ELR (cell line): ENCODE measurements at regions not wholly inside any gene's neighbourhood (a gene's known extent, or its start where the extent isn't known, plus 50 kb on each side); places are given as distances from the start of the nearest gene placed in this dataset.
A peak's percentile ranks its signal among the peaks of the same experiment; 100 is the strongest.

Source experiments
- DNase-seq: peaks from one replicate; pipeline ENCODE4 v3.0.0-alpha.2; 2015; ENCODE audit warnings: low read depth

- no peak for DNase-seq
Observed at GRCh38 chr18:22074282-22075070, 94.9 kb upstream of the GATA6 start.

DNA sequence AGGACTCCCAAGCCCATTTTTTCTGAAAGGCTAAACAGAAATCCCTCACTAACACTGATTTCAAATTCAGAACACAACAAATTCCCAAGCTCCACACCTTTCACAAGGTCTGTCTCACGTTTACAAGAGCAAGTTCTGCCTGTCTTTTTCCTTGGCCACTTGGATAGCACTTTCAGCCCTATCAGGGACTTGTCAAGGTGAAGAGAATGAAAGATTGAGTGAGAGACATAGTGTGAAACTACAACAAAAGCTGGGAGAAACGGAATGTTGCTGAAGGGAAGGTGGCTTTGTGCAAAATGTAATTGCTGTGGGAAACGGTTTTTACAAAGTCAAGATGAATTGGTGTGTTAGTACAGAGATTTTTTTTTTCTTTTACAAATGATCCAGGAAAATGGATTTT lies 89.4 kb upstream of the GATA6 start:
- DNase-seq: no peak

- DNase-seq: no peak
Observed at GRCh38 chr18:22082408-22082807, 87.0 kb upstream of the GATA6 start.

GRCh38 chr18:22084547-22084946 lies 84.8 kb upstream of the GATA6 start:
- DNase-seq: no peak

- no peak for DNase-seq
Observed at GRCh38 chr18:22086973-22087372, 82.4 kb upstream of the GATA6 start.

DNA sequence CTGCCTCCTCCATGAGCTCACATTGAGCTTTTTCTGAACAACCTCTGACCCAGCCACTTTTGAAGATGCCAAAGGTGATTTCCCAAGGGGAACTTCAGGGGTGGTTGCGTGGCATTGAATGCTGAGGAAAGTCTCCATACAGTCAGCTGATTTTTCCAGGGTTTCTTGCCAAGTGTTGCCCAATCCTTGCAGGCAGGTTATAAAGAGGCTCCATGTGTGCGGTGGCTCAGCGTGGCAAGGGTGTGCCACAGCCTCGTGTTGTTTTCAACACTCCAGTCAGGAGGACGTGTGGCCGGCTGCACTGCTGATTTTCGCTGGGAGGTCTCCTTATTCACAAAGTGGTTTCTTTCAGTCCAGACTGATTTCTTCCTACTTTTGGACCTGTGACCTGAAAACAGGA lies 81.4 kb upstream of the GATA6 start:
- DNase-seq: no peak

DNA sequence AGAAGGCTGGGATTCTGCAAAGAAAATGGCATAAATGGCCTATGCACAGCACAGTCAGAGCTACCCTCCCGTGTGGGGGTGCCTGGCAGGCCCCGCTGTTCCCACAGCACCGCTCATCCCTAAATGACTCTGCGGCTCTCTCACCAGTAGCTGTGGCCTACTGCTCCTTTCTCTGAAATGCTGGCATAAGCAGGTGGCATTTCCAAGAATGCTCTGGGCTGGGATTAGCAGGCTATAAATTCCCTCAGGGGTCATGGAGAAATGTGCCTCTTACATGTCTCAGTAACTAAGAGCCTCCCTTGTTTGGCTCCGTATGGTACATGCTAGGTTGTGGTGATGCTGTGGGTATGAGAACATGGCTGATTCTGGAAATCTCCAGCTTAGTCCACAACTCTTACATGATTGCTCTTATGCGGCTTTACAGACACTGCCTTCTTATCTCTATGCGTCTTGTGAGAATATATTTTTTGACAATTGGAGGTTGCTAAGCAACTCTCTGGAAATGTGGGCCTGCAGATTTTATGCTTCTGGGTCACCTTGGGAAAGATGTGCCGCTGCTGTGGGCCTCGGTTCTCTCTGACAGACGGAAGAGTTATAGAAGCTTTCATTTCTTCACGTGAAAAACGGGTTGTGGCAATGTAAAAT lies 80.3 kb upstream of the GATA6 start:
- DNase-seq: no peak

GRCh38 chr18:22091341-22091740 lies 78.0 kb upstream of the GATA6 start:
- no peak for DNase-seq

DNA sequence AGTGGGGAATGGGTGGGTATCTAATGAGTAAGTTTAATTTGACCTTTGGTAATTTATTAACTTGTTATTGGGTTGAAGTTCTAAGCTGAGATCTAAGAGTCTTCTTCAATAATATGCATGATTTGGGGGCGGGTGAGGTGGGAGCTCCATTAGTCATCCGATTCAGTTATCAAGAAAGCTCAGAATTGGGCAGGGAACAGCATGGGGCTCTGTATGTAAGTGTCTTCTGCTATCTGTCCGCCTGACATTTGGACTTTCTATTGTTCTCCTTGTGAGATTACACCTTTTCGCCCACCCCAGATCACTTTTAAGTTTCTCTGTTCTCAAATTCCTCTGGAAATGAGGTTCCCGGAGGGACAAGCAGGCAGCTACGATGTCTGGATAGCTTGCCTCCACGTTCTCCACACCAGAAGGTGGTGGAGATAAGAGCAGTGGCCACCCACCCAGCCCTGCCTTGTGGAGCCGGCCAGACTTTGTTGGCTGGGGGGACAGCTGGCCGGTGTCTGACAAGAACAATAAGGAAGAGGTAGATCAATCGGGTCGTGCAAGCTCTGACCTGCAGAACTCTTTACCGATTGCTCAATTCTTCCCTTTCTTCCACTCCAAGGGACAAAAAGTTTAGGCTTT lies 75.5 kb upstream of the GATA6 start:
- no peak for DNase-seq

DNA sequence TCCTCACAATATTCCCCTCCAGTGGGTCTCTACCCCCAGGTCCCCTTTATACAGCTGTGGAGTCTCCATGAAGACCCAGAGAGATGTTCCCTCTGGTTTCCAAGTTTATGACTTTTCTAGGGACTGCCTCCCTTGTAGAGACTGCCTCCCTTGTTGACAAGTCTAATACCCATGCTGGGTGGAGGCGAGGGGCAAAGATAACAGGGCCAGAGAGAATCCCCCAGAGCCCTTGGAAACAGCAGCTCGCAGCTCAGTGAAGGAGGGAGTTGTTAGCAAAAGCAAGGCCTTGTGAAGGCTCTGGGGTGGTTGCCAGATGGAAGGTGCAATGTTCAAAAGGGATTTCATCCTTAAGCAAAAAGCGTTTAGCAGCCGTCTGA lies 75.0 kb upstream of the GATA6 start:
- no peak for DNase-seq

DNA sequence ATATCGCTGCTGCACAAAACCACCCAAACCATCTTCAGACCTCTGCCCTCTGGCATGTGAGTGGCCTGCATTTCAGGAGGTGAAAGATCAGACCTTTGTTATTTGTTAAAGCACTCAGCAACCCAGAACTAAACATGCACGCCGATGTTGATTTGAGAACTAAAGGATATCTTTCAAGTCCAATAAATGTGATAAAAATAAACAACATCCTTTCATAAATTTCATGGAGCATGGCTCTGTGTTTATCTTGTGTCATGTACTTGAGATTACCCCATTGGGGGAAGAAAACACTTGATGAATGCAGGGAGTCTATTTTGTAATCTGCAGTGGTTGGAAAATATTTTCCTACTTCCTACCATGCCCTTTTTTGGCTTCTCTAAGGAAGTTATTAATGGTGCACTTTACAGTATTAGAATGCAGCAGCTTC lies 70.8 kb upstream of the GATA6 start:
- no peak for DNase-seq

DNA sequence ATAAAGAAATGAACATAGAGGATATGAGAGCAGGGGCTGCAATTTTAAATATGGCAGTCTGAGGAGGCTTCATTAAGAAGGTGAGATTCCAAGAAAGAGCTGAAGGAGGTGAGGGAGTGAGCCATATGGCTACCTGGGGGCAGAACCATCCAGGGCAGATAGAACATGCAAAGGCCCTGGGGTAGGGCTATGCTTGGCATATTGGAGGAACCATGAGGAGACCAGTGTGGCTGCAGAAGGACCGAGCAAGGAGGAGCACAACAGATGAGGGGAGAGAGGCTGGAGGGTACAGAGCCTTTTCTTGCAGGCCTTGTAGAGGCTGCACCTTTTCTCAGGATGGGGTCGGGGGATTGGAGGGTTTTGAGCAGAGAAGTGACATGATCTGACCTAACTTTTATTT lies 69.5 kb upstream of the GATA6 start:
- DNase-seq: no peak

GRCh38 chr18:22101731-22102130 lies 67.7 kb upstream of the GATA6 start:
- no peak for DNase-seq

GRCh38 chr18:22102953-22103646 lies 66.3 kb upstream of the GATA6 start:
- no peak for DNase-seq

GRCh38 chr18:22103647-22104031 lies 65.8 kb upstream of the GATA6 start:
- no peak for DNase-seq

DNA sequence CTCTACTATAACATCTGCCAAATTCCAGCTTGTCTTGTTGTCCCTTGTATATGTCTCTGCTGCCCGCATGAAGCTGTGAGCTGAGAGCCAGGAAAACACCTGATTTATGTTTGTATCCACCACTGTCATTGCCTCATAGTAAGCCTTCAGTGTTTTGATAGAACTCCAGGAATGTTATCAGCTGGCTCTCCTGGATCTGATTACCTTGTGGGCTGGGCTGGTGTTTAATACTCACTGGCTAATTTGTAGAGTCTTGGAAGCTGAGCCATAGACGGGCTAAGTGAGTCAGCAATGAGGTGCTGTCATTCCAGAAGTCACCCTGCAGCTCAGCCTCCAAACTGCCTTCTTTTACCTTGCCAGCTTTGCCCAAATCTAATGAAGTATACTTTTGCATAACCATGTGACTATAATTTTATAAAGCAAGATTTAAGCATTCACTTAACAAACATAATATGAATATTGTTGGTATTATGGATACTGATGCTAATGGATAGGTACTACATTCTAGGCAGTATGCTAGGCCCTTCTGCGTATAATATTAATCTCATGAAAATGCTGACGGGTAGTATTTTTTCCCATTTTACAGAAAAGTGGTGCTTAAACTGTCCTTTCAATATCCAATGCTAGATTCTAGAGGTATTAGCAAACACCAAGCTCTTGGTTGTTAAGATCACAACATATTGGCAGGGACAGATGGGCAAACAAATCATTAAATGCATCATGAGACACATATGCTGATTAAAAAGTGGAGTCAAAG lies 62.7 kb upstream of the GATA6 start:
- no peak for DNase-seq

DNA sequence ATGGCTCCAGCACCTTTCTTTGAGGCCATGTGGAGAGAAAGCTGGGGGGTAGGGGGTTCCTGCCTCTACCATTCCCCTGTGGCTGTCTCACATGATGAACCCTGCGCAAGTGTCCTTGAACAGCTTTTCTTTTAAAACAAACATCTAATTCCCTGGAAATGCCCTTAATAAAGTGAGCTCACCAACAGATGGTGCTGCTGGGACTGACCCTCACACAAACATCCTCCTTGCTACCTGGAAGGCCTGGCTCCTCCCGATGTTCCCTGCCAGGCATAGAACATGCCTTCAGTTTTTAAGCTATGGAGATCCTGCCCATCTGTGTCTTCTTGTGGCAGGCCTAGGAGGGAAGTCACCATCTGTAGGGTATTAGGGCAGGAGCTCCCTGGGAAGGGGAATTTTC lies 60.7 kb upstream of the GATA6 start:
- no peak for DNase-seq

DNA sequence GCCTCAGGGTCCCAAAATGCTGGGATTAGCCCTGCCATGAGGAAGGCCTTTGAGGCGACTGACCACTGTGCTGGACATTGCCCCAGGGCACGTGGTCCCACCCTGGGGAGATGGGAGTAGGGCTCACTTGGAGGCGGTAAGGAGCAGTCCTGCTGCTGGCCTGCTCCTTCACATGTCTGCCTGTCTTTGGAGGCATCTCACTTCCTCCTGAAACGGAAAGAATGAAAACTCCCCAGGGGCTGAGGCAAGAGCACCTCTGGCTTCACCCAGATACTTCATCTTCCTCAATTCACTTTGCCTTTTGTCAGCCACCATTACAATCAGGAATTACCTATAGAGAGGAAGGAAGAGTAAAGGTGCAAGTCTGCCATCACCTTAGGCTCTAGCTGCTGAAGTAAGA lies 59.9 kb upstream of the GATA6 start:
- DNase-seq: no peak

GRCh38 chr18:22110461-22110924 lies 58.9 kb upstream of the GATA6 start:
- no peak for DNase-seq

GRCh38 chr18:22112215-22112614 lies 57.2 kb upstream of the GATA6 start:
- DNase-seq: no peak

DNA sequence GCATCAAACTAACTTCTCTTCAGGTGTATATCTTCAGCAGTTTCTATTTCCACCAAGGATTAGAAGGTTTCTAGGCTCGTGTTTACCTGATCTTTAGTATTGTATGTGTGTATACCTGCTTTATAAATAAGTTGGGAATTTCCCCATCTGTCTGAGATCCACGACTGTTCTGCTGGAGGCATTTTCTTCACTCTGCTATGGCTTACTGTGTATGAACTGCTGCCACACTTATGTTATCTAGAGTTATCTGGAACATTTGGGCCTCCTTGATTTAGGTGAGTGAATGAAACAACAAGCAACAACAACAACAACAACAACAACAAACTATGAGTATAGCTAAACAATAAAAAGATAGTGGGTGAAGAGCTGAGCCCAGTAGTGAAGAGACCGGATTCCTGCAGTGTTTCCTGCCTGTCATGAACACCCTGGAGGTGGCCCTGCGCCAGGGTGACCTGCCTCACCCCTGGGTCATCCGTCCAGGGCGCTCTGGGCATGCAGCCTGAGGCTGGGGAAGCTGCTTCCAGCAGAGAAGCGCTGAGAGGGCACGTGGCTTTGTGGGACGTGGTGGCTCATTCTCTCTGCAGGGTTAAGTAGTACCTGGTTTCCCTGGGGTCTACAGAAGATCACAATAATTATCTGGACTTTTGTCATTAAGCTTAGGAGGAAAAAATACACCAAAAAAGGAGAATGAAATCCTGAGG lies 56.1 kb upstream of the GATA6 start:
- peak; percentile 1 for DNase-seq
